HG02571 (cell line): ENCODE measurements at regions not wholly inside any gene's neighbourhood (a gene's known extent, or its start where the extent isn't known, plus 50 kb on each side); places are given as distances from the start of the nearest gene placed in this dataset.
"Not testable (repeated sequence)": the region's sequence is repeated elsewhere in the genome, so short reads cannot be mapped to it uniquely, and the experiment has no call there.

Experiments used
- ATAC-seq: cut with Tn5 transposase; IDR thresholded peaks from one replicate; pipeline ENCODE4 v1.9.1; 2021; ENCODE audit warnings: mild to moderate bottlenecking, moderate library complexity; ENCODE audit not compliant: unreplicated experiment

- not testable (repeated sequence) for ATAC-seq
These were observed 52.5 kb upstream of the CCDC71L start for GRCh38 chr7:106713452-106713851.

- ATAC-seq = not testable (repeated sequence)
These were observed 53.9 kb upstream of the CCDC71L start for GRCh38 chr7:106714590-106715442.

- no peak for ATAC-seq
These were observed 54.8 kb upstream of the CCDC71L start for GRCh38 chr7:106715730-106716129.

GRCh38 chr7:106717254-106717954, 56.4 kb upstream of the CCDC71L start:
- ATAC-seq = no peak

GRCh38 chr7:106717955-106718871, 57.3 kb upstream of the CCDC71L start:
- no peak for ATAC-seq

- ATAC-seq = no peak
These were observed 59.7 kb upstream of the CCDC71L start for GRCh38 chr7:106720641-106721040.

DNA sequence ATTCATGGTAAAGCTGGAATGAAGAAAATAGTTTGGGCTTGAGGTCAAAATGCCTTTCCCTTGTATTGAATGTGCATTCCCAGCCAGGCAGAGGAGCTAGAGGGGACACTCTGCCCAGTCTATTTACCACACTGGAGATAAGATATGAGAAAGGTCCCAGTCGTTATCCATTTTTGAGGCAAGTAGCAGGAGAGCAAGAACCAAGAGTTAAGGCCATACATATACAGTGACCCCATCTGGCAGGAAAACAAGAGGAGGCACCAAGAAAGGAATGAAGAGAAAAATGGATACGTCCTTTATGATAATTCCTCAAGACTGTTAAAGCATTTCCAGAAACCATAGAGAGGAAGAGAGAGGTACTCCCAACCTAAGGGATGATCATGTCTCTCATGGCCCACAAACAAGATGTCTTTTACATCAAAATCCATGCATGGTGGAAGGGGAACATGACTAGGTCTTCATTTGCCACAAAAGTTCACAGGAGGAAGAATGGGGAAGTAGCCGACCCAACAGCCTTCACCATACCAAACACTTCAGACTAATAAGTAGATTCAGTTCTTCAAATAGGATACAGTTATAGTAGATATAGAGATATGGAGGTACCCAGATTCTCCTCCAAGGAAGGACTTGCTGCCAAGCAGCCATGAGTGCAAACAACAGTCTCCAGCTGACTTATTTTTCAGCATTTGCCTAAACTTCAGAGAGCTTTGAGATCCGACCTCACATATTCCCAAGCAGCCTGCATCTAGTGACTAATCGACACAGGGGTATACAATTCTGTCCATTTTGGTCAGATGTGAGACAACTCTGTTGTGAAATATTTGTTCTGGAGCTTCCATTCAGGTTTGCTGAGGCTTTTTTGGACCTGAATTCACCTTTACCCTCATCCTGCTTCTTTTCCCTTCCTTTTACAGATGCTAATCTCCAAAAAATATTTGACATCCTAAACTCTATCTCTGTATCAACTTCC, 61.1 kb upstream of the CCDC71L start:
- no peak for ATAC-seq

DNA sequence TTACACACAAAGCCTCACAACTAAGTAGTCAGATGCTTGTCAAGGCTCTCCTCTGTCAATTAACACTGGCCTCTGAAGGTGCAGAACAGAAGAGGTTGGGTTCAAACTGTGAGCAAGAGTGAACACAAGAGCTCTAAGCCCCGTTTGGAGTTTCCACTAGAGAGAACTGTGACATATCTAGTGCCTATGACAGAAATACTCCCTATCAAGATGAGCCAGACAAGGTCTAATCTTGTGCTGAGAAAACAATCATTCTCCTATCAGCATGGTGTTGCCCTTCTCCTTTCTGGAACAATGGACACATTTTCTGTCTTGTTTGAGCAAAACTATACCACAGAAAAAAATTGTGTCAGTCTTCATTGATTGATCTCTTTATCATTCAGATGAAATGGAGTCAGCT, 62.4 kb upstream of the CCDC71L start:
- no peak for ATAC-seq

GRCh38 chr7:106729720-106730385, 68.9 kb upstream of the CCDC71L start:
- ATAC-seq = no peak

GRCh38 chr7:106731187-106731586, 70.2 kb upstream of the CCDC71L start:
- peak; percentile 93 for ATAC-seq

- no peak for ATAC-seq
These were observed 70.9 kb upstream of the CCDC71L start for GRCh38 chr7:106731646-106732444.

- ATAC-seq = no peak
These were observed 74.7 kb upstream of the CCDC71L start for GRCh38 chr7:106735637-106736036.

DNA sequence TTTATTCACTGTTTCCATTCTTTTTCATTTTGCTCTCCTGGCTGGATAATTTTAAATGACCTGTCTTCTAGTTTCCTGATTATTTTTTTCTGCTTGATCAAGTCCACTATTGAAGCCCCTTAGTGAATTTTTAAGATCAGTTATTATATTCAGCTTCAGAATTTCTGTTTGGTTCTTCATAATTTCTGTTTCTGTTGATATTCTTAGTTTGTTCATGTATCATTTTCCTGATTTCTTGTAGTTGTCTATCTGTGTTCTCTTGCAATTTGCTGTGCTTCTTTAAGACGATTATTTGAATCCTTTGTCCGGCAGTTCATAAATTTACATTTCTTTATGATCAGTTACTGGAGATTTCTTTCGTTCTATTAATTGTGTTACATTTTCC, 75.2 kb upstream of the CCDC71L start:
- ATAC-seq = no peak

DNA sequence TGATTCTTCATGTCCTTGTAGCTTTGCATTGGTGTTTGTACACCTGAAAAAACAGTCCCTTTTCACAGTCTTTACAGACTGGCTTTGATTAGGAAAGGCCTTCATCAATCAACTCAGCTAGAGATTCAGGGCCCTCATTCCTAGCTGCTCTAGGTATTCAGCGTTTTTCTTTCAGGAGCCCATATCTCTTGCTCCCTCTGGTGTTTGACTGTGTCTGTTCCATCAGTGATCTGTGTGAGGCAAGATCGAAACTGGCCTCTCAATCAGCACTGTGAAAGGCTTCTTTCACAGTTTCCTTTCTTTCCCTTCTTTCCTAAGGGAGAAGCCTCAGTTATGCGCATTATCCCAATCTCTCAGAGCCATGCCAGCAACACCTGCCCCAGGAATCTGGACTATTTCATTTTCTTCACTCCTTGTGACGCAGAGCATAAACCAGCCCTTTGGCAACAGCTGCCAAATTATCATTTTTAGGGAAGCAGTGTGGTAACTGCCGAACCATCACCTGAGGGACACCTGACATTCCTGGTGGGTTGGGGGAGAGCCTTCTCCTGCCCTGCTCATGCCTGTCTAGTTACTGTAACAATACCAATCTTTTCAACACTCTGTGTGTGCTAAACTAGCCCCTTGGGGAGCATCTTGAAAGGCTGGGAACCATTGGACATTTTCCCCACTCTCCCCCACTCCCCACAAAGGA, 75.7 kb upstream of the CCDC71L start:
- ATAC-seq = peak; percentile 91

- no peak for ATAC-seq
These were observed 76.2 kb upstream of the CCDC71L start for GRCh38 chr7:106737202-106737562.

DNA sequence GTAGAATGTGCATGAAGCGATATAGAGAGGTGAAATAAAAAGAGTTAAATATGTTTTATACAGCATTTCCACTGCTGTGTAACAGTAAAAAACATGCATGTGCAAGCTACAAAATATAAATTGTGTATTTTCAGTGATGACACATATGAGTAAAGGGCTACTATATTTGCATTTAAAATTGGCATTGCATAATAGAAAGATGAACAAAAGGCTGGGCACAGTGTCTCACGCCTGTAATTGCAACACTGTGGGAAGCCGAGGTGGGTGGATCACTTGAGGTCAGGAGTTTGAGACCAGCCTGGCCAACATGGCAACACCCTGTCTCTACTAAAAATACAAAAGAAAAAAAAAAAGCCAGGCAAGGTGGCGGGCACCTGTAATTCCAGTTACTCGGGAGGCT, 79.8 kb upstream of the CCDC71L start:
- no peak for ATAC-seq

DNA sequence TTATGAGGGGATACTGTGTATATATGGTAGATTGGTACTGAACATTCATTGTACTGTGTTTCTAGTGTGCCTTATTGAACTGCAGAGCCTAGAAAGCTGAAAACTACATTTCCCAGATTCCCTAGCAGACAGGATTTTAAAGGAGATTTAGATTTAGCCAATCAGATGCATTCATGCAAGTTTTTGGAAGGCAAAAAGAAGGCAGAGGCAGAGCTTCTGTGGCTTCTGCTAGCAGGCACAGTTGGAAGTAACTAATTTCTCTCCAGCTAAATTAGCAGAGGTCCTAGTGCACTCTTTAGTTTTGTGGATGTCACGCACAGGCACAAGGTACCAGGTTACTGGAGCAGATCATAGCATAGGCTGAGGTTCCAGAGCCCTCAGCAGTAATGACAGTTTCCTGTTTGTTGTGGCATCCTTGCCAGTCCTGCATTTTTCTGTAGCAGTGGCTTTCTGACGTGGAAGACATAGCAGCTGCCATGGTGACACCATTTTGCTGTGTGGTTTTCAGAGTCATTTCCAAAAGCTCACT, 83.7 kb upstream of the CCDC71L start:
- no peak for ATAC-seq

DNA sequence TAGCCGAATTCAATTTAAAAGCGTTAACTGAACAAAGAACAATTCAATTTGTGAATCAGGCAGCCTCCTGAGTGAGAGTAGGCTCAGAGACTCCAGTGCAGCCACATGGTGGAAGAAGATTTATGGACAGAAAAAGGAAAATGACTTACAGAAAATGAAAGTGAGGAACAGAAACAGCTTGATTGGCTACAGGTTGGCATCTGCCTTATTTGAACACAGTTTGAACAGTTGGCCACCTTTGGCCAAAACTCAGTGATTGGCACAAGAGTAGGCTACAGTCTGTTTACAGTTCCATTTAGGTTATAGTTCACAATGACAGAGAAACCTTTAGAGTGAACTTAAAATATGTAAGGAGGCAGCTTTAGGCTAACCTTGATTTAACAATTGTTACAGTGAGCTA, 86.3 kb upstream of the CCDC71L start:
- ATAC-seq = not testable (repeated sequence)
